ENCODE measurements at regions not wholly inside any gene's neighbourhood (a gene's known extent, or its start where the extent isn't known, plus 50 kb on each side); places are given as distances from the start of the nearest gene placed in this dataset.

GRCh38 chr13:77456271-77456670 is 79.2 kb upstream of the SCEL start:
- Histone ChIP-seq H3K27me3 (replicated peaks; ENCODE audit: insufficient read depth, low read length) (no peaks in the 10 kb centered on the region), H3K4me2 (ENCODE audit: low read depth, low read length) (no peak overlapping the region), H3K9ac (ENCODE audit: low read length) (no peak overlapping the region), H3K4me1 (ENCODE audit: low read length) (no peaks in the 10 kb centered on the region), H3K4me3 (ENCODE audit: low read length) (no peak overlapping the region), H3K27ac (ENCODE audit: low read length) (no peak overlapping the region), H3K79me2 (ENCODE audit: low read length) (no peaks in the 10 kb centered on the region), H3K36me3 (replicated peaks; ENCODE audit: insufficient read depth, low read length) (no peaks in the 10 kb centered on the region), H3K9me3 (replicated peaks; ENCODE audit: insufficient read depth, low read length) (no peaks in the 10 kb centered on the region), H3K9me2 (replicated peaks; ENCODE audit: insufficient read depth, low read length) (no peaks in the 10 kb centered on the region), H3F3A (ENCODE audit: insufficient read depth, low read length) (no peaks in the 10 kb centered on the region), H4K20me1 (ENCODE audit: insufficient read depth, low read length) (no peaks in the 10 kb centered on the region), H2AFZ (ENCODE audit: low read length) (no peak overlapping the region)
- TF ChIP-seq EZH2phosphoT487 (IDR thresholded peaks at IDR 0.05; ENCODE audit: low read length) = no peak
- TF ChIP-seq EZH2 (optimal IDR thresholded peaks at IDR 0.05; ENCODE audit: low read depth, low read length) = no peak
- TF ChIP-seq, protein P1, sequence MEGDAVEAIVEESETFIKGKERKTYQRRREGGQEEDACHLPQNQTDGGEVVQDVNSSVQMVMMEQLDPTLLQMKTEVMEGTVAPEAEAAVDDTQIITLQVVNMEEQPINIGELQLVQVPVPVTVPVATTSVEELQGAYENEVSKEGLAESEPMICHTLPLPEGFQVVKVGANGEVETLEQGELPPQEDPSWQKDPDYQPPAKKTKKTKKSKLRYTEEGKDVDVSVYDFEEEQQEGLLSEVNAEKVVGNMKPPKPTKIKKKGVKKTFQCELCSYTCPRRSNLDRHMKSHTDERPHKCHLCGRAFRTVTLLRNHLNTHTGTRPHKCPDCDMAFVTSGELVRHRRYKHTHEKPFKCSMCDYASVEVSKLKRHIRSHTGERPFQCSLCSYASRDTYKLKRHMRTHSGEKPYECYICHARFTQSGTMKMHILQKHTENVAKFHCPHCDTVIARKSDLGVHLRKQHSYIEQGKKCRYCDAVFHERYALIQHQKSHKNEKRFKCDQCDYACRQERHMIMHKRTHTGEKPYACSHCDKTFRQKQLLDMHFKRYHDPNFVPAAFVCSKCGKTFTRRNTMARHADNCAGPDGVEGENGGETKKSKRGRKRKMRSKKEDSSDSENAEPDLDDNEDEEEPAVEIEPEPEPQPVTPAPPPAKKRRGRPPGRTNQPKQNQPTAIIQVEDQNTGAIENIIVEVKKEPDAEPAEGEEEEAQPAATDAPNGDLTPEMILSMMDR (IDR thresholded peaks at IDR 0.05; ENCODE audit: low read length) = no peak
- DNase-seq = no peak

DNA sequence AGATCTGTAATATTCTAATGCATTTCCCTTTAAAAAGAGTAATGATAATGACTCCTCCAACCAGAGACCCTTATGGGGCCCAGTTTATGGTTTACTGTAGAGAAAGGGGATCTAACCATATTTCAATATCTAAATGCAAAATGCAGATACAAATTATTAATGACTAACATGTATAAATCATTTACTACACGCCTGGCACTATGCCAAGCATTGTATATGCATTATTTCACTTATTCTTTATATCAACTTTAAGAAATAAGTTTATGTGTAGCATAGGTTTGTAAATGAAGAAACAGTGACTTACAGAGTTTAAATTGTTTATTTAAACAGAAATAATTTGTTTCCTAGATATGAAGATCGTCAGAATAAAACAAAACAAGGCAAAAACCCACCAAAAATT is 86.2 kb upstream of the SCEL start:
- Histone ChIP-seq H3F3A (ENCODE audit: insufficient read depth, low read length) (no peaks in the 10 kb centered on the region), H3K27me3 (replicated peaks; ENCODE audit: insufficient read depth, low read length) (no peaks in the 10 kb centered on the region), H3K9me2 (replicated peaks; ENCODE audit: insufficient read depth, low read length) (no peaks in the 10 kb centered on the region), H3K4me1 (ENCODE audit: low read length) (peaks cover 7% of the 10 kb centered on the region), H3K27ac (ENCODE audit: low read length) (no peak overlapping the region), H2AFZ (ENCODE audit: low read length) (no peak overlapping the region), H3K4me3 (ENCODE audit: low read length) (no peak overlapping the region), H3K9me3 (replicated peaks; ENCODE audit: insufficient read depth, low read length) (no peaks in the 10 kb centered on the region), H3K36me3 (replicated peaks; ENCODE audit: insufficient read depth, low read length) (no peaks in the 10 kb centered on the region), H4K20me1 (ENCODE audit: insufficient read depth, low read length) (no peaks in the 10 kb centered on the region), H3K79me2 (ENCODE audit: low read length) (no peaks in the 10 kb centered on the region), H3K9ac (ENCODE audit: low read length) (no peak overlapping the region), H3K4me2 (ENCODE audit: low read depth, low read length) (no peak overlapping the region)
- no peak for DNase-seq
- TF ChIP-seq EZH2phosphoT487 (IDR thresholded peaks at IDR 0.05; ENCODE audit: low read length) (no peak), EZH2 (optimal IDR thresholded peaks at IDR 0.05; ENCODE audit: low read depth, low read length) (no peak)
- TF ChIP-seq, protein P1 (IDR thresholded peaks at IDR 0.05; ENCODE audit: low read length) = no peak

GRCh38 chr13:77448689-77449088 is 86.8 kb upstream of the SCEL start:
- Histone ChIP-seq H3K36me3 (replicated peaks; ENCODE audit: insufficient read depth, low read length) (no peaks in the 10 kb centered on the region), H3F3A (ENCODE audit: insufficient read depth, low read length) (no peaks in the 10 kb centered on the region), H3K27ac (ENCODE audit: low read length) (no peak overlapping the region), H4K20me1 (ENCODE audit: insufficient read depth, low read length) (no peaks in the 10 kb centered on the region), H3K9me3 (replicated peaks; ENCODE audit: insufficient read depth, low read length) (no peaks in the 10 kb centered on the region), H3K27me3 (replicated peaks; ENCODE audit: insufficient read depth, low read length) (no peaks in the 10 kb centered on the region), H2AFZ (ENCODE audit: low read length) (peak overlapping the region; percentile 33; the same call in 1 of the 2 replicates), H3K79me2 (ENCODE audit: low read length) (no peaks in the 10 kb centered on the region), H3K4me2 (ENCODE audit: low read depth, low read length) (no peak overlapping the region), H3K4me1 (ENCODE audit: low read length) (peaks cover 7% of the 10 kb centered on the region), H3K4me3 (ENCODE audit: low read length) (no peak overlapping the region), H3K9ac (ENCODE audit: low read length) (no peak overlapping the region), H3K9me2 (replicated peaks; ENCODE audit: insufficient read depth, low read length) (no peaks in the 10 kb centered on the region)
- no peak for TF ChIP-seq EZH2 (optimal IDR thresholded peaks at IDR 0.05; ENCODE audit: low read depth, low read length)
- TF ChIP-seq EZH2phosphoT487 (IDR thresholded peaks at IDR 0.05; ENCODE audit: low read length) = no peak
- TF ChIP-seq, protein P1 (IDR thresholded peaks at IDR 0.05; ENCODE audit: low read length) = no peak
- no peak for DNase-seq
